ENCODE measurements at regions not wholly inside any gene's neighbourhood (a gene's known extent, or its start where the extent isn't known, plus 50 kb on each side); places are given as distances from the start of the nearest gene placed in this dataset.

DNA sequence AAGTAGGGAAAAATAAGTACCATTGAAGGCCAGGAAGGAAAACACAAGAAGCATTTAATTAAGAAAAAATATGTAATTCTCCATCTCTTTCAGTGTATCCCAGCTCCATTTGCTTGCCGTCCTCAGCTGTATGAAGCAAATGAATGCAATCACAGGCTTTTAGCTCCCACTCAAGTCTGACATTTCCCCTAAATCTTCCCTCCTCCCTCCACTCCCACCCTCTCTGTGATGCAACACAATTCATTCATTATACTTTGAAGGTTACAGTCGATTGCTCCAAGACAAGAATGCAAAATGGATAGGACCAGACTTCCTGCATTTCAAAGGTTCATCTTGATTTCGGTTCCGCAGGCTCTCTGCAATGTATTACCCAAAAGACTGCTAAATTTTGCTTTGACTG, 172.7 kb upstream of the SERPINE2 start:
- BruUV-seq (replicated peaks), result no TSS peak
- ChIA-PET CTCF (interaction anchor here (1.0 to 2.0 kb wide), 3 partner anchors 22 to 218 kb away, joined by 3 to 7 read pairs (median 3); no protein-coding TSS in a partner anchor), POLR2A (no interaction called here)
- Histone ChIP-seq H3K27ac (ENCODE audit: insufficient read depth, low read depth, low read length) (no peak overlapping the region), H3K4me1 (ENCODE audit: control insufficient read depth, extremely low read depth, insufficient read depth, low read length) (no peaks in the 10 kb centered on the region), H2AFZ (ENCODE audit: low read depth, low read length) (no peak overlapping the region), H3K9ac (replicated peaks; ENCODE audit: extremely low read depth, insufficient read depth, low read length) (no peak overlapping the region), H4K20me1 (replicated peaks; ENCODE audit: control insufficient read depth, extremely low read depth, insufficient read depth, low read length) (no peaks in the 10 kb centered on the region), H3K79me2 (ENCODE audit: control insufficient read depth, insufficient read depth, low read length) (no peaks in the 10 kb centered on the region), H3K36me3 (ENCODE audit: control insufficient read depth in 2 of 2, extremely low read depth in 1 of 2, insufficient read depth in 2 of 2, low read length in 2 of 2) (no peaks in the 10 kb centered on the region), H3K9me3 (replicated peaks; ENCODE audit: control insufficient read depth, insufficient read depth, low read length) (no peaks in the 10 kb centered on the region), H3K4me2 (ENCODE audit: insufficient read depth, low read length) (no peak overlapping the region), H3K4me3 (replicated peaks in 1 of 3; ENCODE audit: insufficient read depth in 1 of 3, low read depth in 1 of 3, low read length in 3 of 3) (no peak overlapping the region), H3K27me3 (ENCODE audit: control insufficient read depth in 2 of 2, insufficient read depth in 2 of 2, low read length in 2 of 2) (peaks cover 0 to 2% of the 10 kb centered on the region in 2 experiments), H3K9me1 (replicated peaks; ENCODE audit: control insufficient read depth, extremely low read depth, insufficient read depth, low read length) (no peaks in the 10 kb centered on the region)
- TF ChIP-seq FOS (IDR thresholded peaks at IDR 0.05; ENCODE audit: borderline replicate concordance, insufficient read depth, low read length), result no peak
- no peak for TF ChIP-seq MYC (IDR thresholded peaks at IDR 0.05; ENCODE audit: low read depth, low read length)
- TF ChIP-seq POLR2A (IDR thresholded peaks at IDR 0.05; ENCODE audit: low read depth, low read length), result no peak
- TF ChIP-seq, protein P1, sequence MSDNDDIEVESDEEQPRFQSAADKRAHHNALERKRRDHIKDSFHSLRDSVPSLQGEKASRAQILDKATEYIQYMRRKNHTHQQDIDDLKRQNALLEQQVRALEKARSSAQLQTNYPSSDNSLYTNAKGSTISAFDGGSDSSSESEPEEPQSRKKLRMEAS (IDR thresholded peaks at IDR 0.05; ENCODE audit: insufficient read depth, insufficient read length), result no peak
- no peak for TF ChIP-seq JUN (IDR thresholded peaks at IDR 0.05; ENCODE audit: borderline replicate concordance, insufficient read depth, insufficient read length, low read depth)
- FAIRE-seq, result no peak
- dilution Hi-C loops (cut with MboI; ENCODE audit: extremely low pct_ligation_motif_present, low sequenced_read_pairs), result no loop called here
- intact Hi-C loops (cut with micrococcal nuclease), result no loop called here
- no peak for DNase-seq (ENCODE audit: low read depth, low spot score)

DNA sequence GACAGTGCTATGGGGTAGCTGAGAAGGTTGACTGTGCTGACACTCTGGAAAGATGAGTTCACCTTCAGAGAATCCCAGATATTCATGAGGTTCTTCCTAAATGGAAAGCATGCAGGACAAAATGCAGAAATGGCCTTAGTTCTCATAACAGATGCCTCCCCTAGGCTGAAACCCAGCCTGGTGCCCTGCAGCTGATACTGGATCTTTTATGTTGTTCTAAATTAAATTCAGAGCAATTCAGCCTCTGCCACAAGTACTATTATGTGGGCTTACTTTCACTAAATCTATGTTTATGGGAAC, 172.0 kb upstream of the SERPINE2 start:
- H3K4me3 ChIP-seq (replicated peaks in 1 of 3; ENCODE audit: insufficient read depth in 1 of 3, low read depth in 1 of 3, low read length in 3 of 3), result no peak overlapping the region
- no peak overlapping the region for H3K27ac ChIP-seq (ENCODE audit: insufficient read depth, low read depth, low read length)
- ChIA-PET CTCF (no interaction called here), POLR2A (no interaction called here)
- no peak overlapping the region for H3K4me2 ChIP-seq (ENCODE audit: insufficient read depth, low read length)
- FAIRE-seq, result no peak
- no peaks in the 10 kb centered on the region for H4K20me1 ChIP-seq (replicated peaks; ENCODE audit: control insufficient read depth, extremely low read depth, insufficient read depth, low read length)
- DNase-seq (ENCODE audit: low read depth, low spot score), result no peak
- H3K9me1 ChIP-seq (replicated peaks; ENCODE audit: control insufficient read depth, extremely low read depth, insufficient read depth, low read length), result no peaks in the 10 kb centered on the region
- no peak overlapping the region for H3K9ac ChIP-seq (replicated peaks; ENCODE audit: extremely low read depth, insufficient read depth, low read length)
- TF ChIP-seq GATA2 (IDR thresholded peaks at IDR 0.05; ENCODE audit: insufficient read depth, insufficient read length, low read depth, low read length), result no peak
- no peak for TF ChIP-seq FOS (IDR thresholded peaks at IDR 0.05; ENCODE audit: borderline replicate concordance, insufficient read depth, low read length)
- no peak for TF ChIP-seq MYC (IDR thresholded peaks at IDR 0.05; ENCODE audit: low read depth, low read length)
- TF ChIP-seq, protein P1 (IDR thresholded peaks at IDR 0.05; ENCODE audit: insufficient read depth, insufficient read length), result no peak
- no peak for TF ChIP-seq POLR2AphosphoS5 (IDR thresholded peaks at IDR 0.05; ENCODE audit: insufficient read depth, low read depth, low read length)
- TF ChIP-seq, protein P2, sequence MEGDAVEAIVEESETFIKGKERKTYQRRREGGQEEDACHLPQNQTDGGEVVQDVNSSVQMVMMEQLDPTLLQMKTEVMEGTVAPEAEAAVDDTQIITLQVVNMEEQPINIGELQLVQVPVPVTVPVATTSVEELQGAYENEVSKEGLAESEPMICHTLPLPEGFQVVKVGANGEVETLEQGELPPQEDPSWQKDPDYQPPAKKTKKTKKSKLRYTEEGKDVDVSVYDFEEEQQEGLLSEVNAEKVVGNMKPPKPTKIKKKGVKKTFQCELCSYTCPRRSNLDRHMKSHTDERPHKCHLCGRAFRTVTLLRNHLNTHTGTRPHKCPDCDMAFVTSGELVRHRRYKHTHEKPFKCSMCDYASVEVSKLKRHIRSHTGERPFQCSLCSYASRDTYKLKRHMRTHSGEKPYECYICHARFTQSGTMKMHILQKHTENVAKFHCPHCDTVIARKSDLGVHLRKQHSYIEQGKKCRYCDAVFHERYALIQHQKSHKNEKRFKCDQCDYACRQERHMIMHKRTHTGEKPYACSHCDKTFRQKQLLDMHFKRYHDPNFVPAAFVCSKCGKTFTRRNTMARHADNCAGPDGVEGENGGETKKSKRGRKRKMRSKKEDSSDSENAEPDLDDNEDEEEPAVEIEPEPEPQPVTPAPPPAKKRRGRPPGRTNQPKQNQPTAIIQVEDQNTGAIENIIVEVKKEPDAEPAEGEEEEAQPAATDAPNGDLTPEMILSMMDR (IDR thresholded peaks at IDR 0.05; ENCODE audit: extremely low read depth in 1 of 2, insufficient read depth in 1 of 2, low read depth in 1 of 2, low read length in 2 of 2), result no peak
- TF ChIP-seq POLR2A (IDR thresholded peaks at IDR 0.05; ENCODE audit: low read depth, low read length), result no peak
- no peak for TF ChIP-seq EZH2 (IDR thresholded peaks at IDR 0.05; ENCODE audit: borderline replicate concordance, low read depth, low read length, severe bottlenecking)
- TF ChIP-seq JUN (IDR thresholded peaks at IDR 0.05; ENCODE audit: borderline replicate concordance, insufficient read depth, insufficient read length, low read depth), result no peak
- H3K4me1 ChIP-seq (ENCODE audit: control insufficient read depth, extremely low read depth, insufficient read depth, low read length), result no peaks in the 10 kb centered on the region
- intact Hi-C loops (cut with micrococcal nuclease) (no loop called here), dilution Hi-C loops (cut with MboI; ENCODE audit: extremely low pct_ligation_motif_present, low sequenced_read_pairs) (no loop called here)
- H3K27me3 ChIP-seq (ENCODE audit: control insufficient read depth in 2 of 2, insufficient read depth in 2 of 2, low read length in 2 of 2), result peaks cover 0 to 2% of the 10 kb centered on the region in 2 experiments
- H3K79me2 ChIP-seq (ENCODE audit: control insufficient read depth, insufficient read depth, low read length), result no peaks in the 10 kb centered on the region
- no TSS peak for BruUV-seq (replicated peaks)
- no peaks in the 10 kb centered on the region for H3K36me3 ChIP-seq (ENCODE audit: control insufficient read depth in 2 of 2, extremely low read depth in 1 of 2, insufficient read depth in 2 of 2, low read length in 2 of 2)
- no peaks in the 10 kb centered on the region for H3K9me3 ChIP-seq (replicated peaks; ENCODE audit: control insufficient read depth, insufficient read depth, low read length)
- no peak overlapping the region for H2AFZ ChIP-seq (ENCODE audit: low read depth, low read length)

Data from endothelial cell of umbilical vein (primary cell).